ENCODE measurements at regions not wholly inside any gene's neighbourhood (a gene's known extent, or its start where the extent isn't known, plus 50 kb on each side); places are given as distances from the start of the nearest gene placed in this dataset.
"Not testable (repeated sequence)": the region's sequence is repeated elsewhere in the genome, so short reads cannot be mapped to it uniquely, and the experiment has no call there.

DNA sequence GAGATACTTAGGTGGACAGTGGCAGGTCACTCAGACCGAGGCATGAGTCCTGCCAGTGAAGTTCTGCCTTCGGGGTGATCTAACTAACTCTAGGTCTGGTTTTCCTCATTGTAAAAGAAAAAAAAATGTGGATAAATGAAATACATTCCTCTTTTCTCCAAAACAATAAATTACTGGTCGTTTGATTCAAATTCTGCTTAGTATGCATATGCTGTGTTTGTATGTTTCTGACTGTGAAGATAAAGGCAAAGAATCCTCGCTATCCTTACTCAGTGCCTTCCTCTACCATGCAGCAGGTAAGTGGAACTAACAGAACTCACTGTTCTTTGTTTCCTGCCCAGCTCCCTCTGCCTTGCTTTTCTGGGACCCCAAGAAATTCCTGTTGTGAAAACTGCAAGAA, 330.1 kb downstream of the SUCLG1 start:
- FAIRE-seq = no peak

DNA sequence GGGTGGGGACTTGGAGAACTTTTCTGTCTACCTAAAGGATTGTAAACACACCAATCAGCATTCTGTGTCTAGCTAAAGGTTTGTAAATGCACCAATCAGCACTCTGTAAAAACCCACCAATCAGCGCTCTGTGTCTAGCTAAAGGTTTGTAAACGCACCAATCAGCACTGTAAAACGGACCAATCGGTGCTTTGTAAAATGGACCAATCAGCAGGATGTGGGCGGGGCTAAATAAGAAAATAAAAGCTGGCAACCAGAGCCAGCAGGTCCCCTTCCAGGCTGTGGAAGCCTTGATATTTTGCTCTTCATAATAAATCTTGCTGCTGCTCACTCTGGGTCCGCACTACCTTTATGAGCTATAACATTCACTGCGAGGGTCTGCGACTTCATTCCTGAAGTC, 331.3 kb downstream of the SUCLG1 start:
- FAIRE-seq = not testable (repeated sequence)

DNA sequence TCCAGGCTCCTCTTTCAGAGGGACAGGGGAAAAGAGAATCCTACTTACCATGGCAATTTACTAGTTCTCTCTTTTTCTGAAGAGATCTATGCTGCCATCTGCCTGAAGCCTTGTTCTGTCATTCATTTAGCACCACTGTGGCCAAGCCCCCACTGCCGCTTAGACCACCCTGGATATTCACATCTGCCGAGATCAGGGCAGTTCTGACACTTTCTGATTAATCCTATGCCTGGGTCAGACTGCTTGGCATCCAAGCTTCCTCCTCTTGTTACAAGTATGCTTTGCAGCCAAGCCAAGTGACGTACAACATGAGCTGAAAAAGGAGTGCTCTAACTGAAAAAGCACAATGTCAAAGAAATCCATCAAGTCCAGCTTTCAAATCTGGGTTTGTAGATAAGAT, 332.6 kb downstream of the SUCLG1 start:
- no peak for FAIRE-seq

DNA sequence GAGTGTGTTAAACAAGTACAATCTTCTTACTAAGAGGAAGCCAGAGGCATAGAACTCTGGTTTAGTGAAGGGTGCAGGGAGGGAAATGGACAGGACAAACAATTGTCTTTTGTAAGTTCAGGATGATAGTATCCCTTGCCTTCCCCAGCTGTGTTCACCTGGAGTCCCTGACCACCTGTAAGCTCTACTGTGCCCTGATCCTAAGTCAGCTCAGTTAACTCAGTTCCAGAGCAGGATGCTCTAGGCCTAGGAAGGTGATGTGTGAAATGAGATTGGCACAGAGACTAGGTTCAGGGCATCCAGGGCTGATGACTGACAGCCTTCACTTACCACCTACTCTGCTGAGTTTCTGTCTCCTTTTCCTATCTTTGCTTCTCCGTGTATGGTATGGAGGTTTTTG, 333.0 kb downstream of the SUCLG1 start:
- no peak for FAIRE-seq

DNA sequence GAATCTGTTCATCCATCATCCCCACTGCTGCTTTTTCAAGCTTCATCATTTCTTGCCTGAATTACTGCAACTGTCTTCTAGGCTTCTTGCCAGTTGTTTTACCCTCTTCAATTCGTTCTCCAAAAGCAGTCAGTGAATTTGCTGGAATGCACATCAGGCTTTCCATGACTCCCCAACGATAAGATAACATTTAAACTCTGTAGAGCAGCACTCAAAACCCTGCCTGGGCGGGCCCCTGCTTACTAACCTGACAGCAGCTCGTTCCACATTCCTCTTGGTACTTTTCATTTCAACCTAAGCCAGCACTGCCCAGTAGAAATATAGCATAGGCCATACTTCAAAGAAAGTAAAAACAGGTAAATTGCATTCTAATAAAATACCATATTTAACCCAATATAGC, 342.9 kb downstream of the SUCLG1 start:
- no peak for FAIRE-seq

DNA sequence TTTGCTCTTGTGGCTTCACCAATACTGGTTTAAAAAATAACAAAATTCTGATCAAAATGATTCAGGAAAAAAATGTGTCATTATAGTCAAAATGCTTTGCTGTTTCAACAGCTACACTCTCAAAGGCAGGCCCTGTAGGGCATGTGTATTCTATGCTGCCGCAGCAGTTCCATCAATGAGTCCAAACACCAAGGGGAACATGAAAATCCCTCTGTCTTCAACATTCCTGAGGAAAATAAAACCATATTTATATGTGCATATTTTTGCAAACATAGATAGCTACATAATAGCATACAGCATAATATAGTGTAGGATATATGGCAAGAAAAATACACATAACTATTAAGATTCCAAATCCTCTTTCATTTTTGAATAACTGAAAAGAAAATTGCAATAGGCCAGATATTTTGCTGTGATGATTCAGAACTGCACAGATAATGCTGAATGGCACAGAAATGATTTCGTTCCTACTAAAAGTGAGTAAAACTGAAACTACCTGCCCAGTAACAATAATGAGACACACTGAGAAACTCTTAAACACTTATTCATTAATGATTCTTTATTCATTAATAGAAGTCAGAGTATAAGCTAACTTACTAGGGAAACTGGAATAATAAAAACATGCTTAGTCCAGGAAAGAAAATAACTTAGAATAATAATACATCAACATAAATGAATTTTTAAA, 343.8 kb downstream of the SUCLG1 start:
- no peak for FAIRE-seq

DNA sequence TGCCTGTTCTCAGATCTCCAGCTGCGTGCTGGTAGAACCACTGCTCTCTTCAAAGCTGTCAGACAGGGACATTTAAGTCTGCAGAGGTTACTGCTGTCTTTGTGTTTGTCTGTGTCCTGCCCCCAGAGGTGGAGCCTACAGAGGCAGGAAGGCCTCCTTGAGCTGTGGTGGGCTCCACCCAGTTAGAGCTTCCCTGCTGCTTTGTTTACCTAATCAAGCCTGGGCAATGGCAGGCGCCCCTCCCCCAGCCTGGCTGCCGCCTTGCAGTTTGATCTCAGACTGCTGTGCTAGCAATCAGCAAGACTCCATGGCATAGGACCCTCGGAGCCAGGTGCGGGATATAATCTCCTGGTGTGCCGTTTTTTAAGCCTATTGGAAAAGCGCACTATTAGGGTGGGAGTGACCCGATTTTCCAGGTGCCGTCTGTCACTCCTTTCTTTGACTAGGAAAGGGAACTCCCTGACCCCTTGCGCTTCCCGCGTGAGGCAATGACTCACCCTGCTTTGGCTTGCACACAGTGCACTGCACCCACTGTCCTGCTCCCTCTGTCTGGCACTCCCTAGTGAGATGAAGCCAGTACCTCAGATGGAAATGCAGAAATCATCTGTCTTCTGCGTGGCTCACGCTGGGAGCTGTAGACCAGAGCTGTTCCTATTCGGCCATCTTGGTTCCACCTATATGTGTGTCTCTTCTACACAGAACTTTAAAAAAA, 355.1 kb downstream of the SUCLG1 start:
- FAIRE-seq = not testable (repeated sequence)

DNA sequence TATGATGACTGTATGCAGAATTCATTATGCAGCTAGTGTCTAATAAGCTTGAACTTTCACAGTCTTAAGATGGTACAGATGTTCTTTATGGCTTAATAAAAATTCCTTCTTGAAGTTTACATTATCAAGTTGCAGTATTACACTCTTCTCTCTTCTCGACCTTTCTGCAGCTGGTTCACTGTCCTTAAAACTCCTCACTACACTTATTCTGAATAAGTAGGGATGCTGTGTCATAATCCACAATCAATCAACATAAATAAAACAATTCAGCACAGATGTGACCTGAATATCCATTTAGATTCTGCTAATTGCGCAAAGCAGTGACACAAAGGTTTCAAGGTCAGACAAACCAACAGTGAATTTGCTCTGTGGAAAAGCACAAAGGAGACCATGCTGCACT, 356.8 kb downstream of the SUCLG1 start:
- FAIRE-seq = no peak

DNA sequence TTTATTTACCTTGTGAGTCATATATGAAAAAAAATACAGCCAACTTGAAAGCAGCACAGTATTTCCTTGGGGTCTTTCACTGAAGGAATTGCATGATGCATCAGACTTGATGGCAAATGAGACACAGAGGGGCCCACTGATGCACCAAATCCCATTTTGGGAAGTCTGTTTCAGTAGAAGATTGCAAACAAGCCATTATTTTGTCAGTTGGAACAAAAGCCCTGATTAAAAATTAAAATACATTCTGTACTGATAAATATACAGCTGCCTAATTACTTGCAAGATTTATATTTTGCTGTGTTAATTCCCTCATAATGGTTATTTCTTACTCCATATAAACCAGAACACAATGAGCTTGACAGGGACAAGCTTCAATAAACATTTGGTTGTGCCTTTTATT, 370.4 kb downstream of the SUCLG1 start:
- FAIRE-seq = no peak

DNA sequence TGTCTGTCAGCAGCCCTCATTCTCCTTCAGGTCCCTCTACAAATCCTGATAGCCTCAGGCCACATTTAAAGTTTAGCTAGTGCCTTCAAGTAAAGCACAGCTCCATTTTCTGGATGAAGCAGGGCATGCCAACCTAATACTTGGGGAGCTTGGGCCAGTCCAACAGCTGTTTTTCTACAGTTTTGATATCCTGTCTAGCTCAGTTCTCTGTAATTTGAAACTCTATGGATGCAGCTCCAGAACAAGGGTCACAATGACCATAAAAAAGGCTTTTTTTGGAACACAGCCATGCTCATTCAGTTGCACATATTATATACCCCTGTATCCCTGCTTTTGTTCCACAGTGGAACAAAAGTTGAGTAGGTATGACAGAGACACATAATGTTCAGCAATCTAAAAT, 373.5 kb downstream of the SUCLG1 start:
- no peak for FAIRE-seq

DNA sequence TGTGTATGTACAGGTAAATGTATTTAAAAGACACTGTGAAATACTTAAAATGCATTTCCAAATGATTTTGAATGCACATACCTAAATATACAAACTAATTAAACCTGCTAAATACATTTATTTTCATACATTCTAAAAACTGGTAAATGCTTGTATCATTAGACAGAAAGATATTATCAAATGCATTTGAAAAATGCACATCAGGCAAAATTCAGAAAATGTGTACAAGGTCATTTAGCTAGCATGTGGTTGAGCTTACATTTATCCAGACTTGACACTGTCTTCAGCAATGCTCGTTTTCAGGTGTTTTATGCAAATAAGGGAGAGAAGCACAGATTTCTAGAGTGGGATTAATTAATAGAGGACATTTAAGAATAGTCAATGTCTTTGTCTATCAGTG, 374.2 kb downstream of the SUCLG1 start:
- FAIRE-seq = no peak

DNA sequence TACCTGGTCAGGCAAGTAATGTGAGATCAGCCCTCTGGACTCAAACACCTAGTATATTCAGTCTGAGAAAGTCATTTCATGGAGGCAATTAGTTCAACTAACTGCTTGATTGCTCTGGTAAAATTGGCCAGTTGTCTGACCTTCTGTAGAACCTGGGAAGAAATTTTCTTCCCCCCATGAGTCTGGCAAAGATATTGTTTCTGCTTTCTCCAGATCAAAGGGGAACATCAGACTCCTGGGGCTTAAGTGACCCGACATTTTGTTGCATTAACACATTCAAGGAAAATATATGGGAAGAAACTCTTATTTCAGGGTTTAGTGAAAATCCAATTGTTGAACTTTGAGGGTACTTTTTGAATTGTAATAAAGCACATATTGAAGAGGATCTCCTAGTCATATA, 375.1 kb downstream of the SUCLG1 start:
- FAIRE-seq = no peak

DNA sequence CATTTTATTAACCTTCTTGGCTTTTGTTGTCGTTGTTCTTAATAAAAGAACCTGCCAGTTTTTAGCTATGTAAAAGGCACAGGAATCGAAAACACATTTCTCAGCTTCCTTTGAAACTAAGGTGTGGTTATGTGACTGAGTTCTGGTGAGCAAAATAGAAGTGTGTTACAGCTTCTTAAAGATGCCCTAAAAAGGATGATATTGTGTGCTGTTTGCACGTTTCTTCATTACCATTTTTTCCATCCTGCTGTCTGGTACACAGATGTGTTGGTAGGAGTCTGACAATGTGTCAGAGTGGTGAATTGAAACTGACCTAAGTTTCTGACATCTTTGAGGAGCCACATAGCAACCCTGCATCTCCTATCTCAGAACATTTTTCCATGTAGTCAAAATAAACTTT, 380.6 kb downstream of the SUCLG1 start:
- FAIRE-seq = no peak

DNA sequence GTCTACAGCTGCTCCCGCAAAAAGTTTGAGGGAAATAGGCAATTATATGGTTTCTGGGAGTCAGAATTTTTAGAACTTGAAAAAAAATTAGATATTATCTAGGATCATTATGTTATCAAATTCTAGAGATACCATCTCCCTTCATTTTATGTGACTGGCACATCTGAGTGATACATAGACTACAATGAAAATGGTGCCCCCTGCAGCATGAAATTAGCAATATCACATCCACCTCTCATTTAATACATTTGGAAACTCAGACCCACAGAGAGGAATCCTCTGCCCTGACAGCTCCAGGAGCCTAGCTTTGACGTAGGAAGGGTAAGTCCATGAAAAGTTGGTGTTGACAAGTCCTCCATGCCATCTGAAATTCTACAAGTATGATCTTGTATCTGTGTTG, 381.6 kb downstream of the SUCLG1 start:
- no peak for FAIRE-seq

DNA sequence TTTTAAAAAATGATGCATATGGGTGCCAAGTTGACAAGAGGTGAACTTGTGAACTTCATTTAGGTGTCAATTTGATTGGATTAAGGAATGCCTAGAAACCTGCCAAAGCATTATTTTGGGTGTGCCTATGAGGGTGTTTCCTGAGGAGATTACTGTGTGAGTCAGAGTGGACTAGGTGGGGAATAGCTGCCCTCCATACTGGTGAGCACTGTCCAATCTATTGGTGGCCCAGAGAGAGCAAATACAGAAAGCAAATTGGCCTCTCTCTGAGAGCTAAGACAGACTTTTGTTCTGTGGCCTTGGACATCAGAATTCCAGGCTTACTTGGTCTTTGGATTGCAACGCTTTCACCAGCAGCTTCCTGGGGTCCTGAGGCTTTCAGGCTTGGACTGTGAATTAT, 388.0 kb downstream of the SUCLG1 start:
- no peak for FAIRE-seq

DNA sequence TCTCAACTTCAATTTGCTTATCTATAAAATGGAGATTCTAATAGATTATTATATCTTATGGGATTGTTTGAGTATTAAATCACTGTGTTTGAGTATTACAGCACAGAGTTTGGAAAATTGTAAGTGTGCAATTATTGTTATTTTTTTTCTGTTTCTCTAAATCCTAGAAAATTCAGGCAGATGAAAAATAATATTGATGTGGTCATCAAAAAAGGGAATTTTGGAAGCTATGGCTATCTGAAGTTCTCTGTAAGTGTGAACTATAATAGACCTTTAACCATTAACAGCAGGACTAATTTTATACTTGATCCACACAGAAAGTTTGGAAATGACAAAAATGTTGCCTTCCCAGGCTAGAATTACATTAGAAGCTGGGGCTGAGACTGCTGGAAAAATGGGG, 393.2 kb downstream of the SUCLG1 start:
- no peak for FAIRE-seq

DNA sequence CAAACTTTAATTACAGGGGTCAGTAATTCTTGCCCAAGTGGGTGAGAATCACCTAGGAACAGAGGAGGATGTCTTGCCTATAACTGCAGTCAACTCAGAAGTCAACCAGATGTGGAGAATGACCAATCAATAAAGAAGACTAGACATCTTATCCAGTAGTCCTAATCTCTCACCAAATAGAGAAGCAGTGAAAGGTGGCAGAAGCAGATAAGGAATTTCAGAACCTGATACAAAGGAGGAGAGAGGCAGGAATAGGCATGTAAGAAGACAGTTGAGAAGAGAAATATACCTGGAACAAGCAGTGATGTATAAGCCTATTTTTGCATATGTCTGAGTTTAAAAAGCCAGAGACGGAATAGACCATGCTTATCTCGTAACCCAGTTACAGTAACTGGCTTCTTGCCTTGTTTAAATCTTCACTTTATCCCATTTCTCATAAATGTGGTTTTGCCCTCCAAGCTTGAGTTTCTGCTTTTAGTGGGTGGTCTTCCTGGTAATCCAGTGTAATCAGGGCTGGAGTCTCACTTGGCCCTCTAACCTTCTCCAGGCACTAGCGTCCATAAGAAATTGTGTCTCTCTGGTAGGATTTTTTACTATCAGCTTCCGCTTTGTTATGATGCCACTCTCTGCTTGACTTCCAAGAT, 401.0 kb downstream of the SUCLG1 start:
- FAIRE-seq = no peak

DNA sequence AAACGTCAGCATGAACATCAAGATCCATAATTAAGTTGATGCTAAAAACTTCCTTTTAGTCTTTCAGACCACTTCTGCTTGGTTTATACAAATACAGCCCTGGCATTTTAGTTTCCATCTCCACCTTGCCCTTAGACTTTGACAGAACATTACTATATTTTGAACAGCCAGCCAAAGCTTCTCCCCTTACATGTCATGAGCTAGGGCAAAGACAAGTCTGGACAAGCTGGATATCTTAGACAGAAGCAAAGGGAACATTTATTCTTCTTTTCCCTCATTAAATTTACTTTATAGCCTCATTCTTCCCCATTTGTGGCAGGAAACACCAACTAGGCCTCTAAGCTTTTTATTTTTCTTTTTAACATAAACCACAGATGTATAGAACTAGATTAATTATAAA, 403.3 kb downstream of the SUCLG1 start:
- FAIRE-seq = no peak

DNA sequence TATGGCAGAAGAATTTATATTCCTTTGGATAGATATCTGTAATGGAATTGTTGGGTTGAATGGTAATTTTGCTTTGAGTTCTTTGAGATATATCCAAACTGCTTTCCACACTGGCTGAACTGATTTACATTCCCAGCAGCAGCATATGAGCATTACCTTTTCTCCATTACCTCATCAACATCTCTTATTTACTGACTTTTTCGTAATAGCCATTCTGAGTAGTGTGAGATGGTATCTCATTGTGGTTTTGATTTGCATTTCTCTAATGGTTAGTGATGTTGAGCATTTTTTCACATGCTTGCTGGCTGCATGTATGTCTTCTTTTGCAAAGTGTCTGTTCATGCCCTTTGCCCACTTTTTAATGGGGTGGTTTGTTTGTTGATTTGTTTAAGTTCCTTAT, 404.5 kb downstream of the SUCLG1 start:
- not testable (repeated sequence) for FAIRE-seq

DNA sequence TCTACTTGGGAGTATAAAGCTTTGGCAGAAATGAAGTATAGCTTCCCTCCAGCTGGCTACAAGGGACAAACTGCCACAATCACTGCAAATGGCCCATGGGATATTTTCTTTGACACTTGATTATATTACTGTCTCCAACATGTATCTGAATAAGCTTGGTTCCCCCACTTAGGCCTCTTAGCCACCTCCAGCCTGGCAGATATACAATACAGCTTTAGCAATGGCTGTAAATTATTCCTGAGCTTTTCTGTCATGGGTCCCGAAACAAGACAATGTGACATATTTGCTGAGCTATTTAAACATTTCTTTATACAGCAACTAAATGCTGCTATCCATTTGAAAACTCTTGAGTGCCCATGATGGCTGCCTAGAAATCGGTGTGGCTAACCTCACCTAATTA, 406.2 kb downstream of the SUCLG1 start:
- no peak for FAIRE-seq

DNA sequence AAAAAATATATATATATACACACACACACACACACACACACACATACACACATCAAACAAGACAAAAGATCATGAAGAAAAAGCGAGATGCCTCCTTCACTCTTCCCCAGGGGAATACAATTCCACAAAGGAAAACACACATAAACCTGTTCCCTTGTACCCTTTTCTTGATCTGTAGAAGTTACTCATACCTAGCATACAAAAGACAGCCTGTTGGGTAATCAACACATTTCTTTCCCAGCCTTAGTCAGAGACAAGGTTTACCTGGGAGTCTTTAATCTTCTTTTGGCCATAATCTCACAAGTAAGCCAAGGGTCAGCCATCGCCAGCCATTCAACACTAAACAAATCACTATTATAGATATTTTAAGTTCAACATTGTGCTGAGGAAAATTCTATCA, 407.0 kb downstream of the SUCLG1 start:
- no peak for FAIRE-seq

DNA sequence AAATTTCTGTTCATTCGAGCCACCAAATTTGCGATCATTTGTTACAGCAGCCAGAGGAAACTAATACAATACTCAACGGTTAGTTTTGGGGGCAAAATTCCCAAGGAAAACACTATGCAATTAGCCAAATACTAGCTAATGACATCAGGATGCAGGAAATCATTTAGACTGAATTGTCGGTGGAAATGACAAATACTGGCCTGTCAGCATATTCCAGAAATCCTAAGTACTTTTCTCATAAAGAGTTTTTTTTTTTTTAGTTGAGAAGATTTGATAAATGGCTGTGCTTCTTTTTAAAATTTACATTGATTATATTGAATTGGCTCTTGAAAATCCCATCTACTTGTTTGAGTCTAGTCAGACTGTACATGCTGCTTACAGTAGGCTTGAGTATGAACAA, 410.1 kb downstream of the SUCLG1 start:
- no peak for FAIRE-seq

DNA sequence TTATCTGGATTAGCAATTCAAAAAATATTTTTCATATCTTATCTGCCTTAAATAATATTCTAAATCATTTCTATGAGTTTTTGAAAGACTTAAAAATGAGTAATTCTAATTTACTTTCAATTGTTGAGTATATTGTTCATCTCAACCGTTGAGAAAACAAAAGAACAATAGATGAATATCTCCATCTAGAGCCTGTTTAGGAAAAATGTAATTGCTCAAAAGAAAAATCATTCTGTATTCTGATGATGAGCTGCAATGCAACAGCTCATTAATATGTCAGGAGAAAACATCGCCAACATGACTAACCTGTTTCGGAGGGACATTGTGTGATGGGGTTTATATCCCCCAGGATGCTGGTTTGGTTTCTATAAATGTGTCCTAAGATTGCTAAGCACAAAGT, 417.6 kb downstream of the SUCLG1 start:
- FAIRE-seq = no peak

DNA sequence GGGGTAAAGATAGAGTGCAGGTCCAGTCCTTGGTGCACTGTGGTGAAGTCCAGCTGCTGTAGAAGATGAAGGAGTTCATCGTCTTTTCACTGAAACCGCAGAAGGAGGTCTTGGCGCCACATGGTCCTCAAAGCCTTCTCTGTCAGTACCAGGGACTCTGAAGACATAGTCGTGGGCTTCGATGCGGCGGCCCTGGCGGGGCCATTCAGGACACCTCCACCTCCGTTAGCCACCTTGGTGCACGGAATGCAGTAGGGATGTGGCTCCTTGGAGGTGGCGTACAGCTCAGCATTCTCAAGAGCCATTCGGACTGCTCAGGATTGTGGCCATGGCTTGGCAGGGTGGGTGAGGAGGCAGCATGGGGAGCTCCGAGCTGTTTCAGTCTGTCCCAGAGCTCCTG, 418.8 kb downstream of the SUCLG1 start:
- FAIRE-seq = no peak

DNA sequence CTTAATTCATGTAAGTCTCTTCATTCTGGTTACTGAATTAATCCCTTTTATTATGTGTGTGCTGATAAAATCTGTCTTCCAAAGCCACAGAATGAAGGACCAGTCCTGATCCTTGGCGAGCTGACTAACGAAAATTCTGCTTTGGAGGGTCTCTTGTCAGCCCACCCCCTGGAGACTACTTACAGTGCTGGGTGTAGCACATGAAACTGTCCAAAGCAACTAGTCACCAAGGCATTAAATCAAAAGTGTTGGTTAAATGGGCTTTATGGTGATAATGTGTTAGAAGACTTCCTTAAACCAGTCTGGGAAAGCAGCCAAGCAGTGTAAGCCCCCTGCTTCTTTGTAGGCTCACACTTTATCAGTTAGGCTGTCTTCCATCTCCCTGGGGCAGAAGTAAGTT, 420.2 kb downstream of the SUCLG1 start:
- no peak for FAIRE-seq
